HUES6 (cell line): ENCODE measurements at regions not wholly inside any gene's neighbourhood (a gene's known extent, or its start where the extent isn't known, plus 50 kb on each side); places are given as distances from the start of the nearest gene placed in this dataset.
"Not testable (repeated sequence)": the region's sequence is repeated elsewhere in the genome, so short reads cannot be mapped to it uniquely, and the experiment has no call there.

Experiments used
- H3K27ac ChIP-seq: 2 replicates; pipeline ENCODE4 v1.7.0; 2013; ENCODE audit warnings: low read depth, mild to moderate bottlenecking, low read length, inconsistent platforms
- H3K27me3 ChIP-seq: 2 replicates; pipeline ENCODE4 v1.6.1; 2013; ENCODE audit warnings: low read length; ENCODE audit not compliant: control insufficient read depth, insufficient read depth
- H3K36me3 ChIP-seq: 2 replicates; pipeline ENCODE4 v1.6.1; 2013; ENCODE audit warnings: low read length; ENCODE audit not compliant: control insufficient read depth, insufficient read depth
- H3K4me1 ChIP-seq: 2 replicates; pipeline ENCODE4 v1.6.1; 2013; ENCODE audit warnings: low read length; ENCODE audit not compliant: control insufficient read depth, insufficient read depth
- H3K4me3 ChIP-seq: 2 replicates; pipeline ENCODE4 v1.5.1; 2013; ENCODE audit warnings: low read depth, low read length
- H3K9ac ChIP-seq: one replicate; pipeline ENCODE4 v1.6.1; 2013; ENCODE audit warnings: mild to moderate bottlenecking, low read length
- H3K9me3 ChIP-seq: 2 replicates; pipeline ENCODE4 v1.6.1; 2013; ENCODE audit warnings: low read depth, low read length; ENCODE audit not compliant: control insufficient read depth, insufficient read depth

DNA sequence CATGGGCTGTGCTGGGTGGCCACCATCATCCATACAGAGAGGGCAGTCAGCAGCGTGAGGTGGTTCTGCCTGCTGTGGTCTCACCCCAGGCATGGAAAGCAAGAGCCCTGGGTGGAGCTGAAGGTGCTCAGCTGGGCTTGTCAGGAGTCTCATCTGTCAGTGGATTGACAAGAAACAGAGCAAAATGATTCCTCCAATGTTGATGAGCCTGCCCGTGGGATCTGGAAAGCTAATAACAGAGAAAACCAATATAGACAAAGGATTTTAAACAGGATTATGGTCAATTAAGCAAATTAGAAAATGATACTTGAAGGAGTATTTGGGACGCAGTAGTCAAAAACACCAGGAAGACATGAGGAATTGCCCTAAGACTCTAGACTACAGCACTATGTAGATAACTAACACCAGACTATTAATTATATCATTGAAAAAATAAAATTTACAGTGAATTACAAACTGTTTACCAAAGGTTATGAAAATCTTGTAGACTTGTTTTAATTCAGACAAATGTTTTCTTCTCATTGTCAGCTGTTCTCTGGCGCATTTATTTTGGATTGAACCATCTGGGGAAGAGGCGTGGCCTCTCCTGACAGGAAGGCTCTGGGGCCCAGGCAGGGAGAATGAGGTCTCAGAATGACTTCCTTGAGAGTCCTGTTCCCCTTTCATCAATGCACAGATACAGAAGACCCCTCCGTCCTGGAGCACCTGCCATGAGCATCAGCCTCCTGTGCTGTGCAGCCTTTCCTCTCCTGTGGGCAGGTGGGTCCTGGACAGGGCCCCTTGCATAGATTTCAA lies 211.2 kb upstream of the PRSS58 start:
- no peaks in the 10 kb centered on the region for H3K36me3 ChIP-seq
- no peaks in the 10 kb centered on the region for H3K4me1 ChIP-seq
- H3K9ac ChIP-seq: no peak overlapping the region
- H3K27me3 ChIP-seq: no peaks in the 10 kb centered on the region
- H3K27ac ChIP-seq: no peak overlapping the region
- H3K9me3 ChIP-seq: no peaks in the 10 kb centered on the region
- no peak overlapping the region for H3K4me3 ChIP-seq

DNA sequence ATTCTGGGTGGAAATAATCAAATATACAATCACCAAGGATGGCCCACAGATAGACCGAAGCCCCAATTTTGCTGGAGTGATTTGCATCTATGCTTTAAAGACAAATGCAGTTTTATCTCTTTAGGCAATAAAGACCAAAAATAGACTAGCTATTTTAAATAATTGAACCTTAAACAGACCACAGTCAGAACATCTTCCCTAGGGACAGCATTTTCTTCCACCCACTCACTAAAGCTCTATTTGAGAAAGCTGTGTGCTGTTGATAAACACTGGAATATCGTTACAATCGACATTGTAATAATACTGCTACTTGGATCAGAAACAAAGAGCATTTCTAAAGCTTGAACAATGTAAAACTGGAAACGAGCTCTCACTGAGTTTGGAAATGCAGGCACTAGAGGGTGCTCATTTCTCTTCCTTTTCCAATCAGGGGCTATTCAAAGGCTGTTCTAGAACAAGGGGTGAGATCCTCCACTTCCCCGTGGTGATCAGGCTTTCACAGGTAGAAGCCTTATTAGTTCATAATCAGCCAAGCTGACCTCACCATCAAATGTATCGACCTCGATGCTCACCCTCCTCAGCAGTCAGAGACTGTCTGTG lies 209.3 kb upstream of the PRSS58 start:
- H3K36me3 ChIP-seq, H3K4me1 ChIP-seq, H3K27ac ChIP-seq, H3K9ac ChIP-seq, H3K27me3 ChIP-seq, H3K4me3 ChIP-seq, H3K9me3 ChIP-seq: not testable (repeated sequence)

DNA sequence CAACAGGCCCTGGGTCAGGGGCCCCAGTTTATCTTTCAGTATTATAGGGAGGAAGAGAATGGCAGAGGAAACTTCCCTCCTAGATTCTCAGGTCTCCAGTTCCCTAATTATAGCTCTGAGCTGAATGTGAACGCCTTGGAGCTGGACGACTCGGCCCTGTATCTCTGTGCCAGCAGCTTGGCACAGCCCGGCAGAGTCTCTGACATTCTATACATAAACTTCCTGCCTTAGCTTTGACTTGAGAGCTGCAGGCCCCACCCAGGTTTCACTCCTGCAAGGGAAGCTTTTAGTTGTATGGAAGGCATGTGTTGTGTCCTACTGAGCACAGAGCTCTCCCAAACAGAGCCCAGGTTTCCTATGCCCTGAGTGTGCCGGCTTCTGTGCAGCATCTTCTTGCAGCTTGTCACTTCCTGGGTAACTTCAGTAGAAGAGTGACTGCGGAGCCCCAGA lies 205.6 kb upstream of the PRSS58 start:
- Histone ChIP-seq H3K9ac (no peak overlapping the region), H3K4me1 (no peaks in the 10 kb centered on the region), H3K27ac (no peak overlapping the region), H3K36me3 (no peaks in the 10 kb centered on the region), H3K9me3 (no peaks in the 10 kb centered on the region), H3K4me3 (no peak overlapping the region), H3K27me3 (no peaks in the 10 kb centered on the region)

DNA sequence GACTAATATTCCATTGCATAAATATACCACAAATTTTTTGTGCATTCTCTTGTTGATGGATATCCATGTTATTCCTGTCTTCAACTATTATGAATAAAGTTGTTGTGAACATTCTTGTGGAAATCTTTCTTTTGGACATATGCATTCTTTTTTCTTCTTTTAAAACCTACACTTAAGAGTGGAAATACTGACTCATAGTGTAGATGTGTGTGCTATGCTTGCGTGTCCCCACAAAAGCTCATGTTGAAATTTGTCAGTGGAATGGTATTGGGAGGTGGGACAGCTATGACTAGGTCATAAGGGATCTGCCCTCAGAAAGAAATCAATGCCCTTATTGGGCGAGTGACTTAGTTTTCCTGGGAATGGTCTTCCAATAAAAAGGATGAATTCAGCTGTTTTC lies 203.6 kb upstream of the PRSS58 start:
- Histone ChIP-seq H3K36me3 (no peaks in the 10 kb centered on the region), H3K9ac (no peak overlapping the region), H3K4me1 (no peaks in the 10 kb centered on the region), H3K4me3 (no peak overlapping the region), H3K27ac (no peak overlapping the region), H3K27me3 (no peaks in the 10 kb centered on the region), H3K9me3 (no peaks in the 10 kb centered on the region)

DNA sequence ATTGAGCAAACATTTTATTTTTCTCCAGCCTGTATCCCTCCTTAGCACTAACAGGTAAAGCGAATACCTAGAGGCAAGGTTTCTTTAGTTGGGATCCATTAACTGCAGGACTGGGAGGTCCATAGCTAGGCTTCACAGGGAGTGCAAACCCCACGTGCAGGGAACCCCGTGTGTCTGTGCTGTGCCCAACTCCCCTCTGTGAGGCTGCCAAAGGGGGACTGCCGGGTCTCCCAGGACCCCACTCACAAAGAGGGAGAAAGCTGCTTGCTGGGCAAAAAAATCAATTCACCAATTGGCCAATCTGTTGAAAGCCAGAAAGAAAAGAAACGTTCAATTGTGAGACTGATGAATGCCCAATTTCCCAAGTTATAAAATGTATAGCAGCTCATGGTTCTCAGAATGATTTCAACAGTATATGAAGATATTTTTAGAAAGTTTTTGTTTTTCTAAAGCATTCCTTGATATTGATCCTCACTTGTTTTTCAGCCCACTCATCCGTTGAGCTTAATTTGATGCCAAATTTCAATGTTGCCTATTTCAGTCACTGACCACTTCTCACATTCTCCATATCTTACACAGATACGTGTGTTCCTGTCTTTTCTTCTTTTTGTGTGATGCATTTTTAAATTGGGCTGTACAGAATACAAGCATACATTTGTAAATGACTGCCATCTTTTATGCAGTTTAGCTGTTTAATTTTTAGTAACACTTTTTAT lies 202.7 kb upstream of the PRSS58 start:
- Histone ChIP-seq H3K9me3 (no peaks in the 10 kb centered on the region), H3K9ac (no peak overlapping the region), H3K27me3 (no peaks in the 10 kb centered on the region), H3K27ac (no peak overlapping the region), H3K36me3 (no peaks in the 10 kb centered on the region), H3K4me1 (no peaks in the 10 kb centered on the region), H3K4me3 (no peak overlapping the region)

DNA sequence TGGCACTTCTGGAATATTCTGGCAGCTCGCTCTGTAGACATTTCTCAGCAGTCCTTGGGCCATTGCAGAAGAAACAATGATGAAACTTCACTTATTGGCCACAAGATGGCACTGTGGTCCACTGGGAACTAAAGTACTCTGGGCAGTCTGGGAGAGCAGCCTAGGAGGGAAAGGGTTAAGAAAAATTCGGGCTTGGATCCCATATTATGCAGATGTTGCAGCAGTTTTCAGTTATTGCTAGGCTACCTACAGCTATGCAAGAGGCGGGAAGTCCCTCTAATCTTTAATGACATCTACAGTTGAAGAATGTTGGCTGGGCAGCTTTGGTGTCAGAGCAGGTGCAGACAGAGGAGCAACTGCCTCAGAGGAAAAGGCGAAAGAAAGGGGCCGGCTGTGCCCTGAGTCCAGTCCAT lies 201.7 kb upstream of the PRSS58 start:
- Histone ChIP-seq H3K27me3 (no peaks in the 10 kb centered on the region), H3K9ac (no peak overlapping the region), H3K27ac (no peak overlapping the region), H3K4me3 (no peak overlapping the region), H3K9me3 (no peaks in the 10 kb centered on the region), H3K36me3 (no peaks in the 10 kb centered on the region), H3K4me1 (no peaks in the 10 kb centered on the region)

DNA sequence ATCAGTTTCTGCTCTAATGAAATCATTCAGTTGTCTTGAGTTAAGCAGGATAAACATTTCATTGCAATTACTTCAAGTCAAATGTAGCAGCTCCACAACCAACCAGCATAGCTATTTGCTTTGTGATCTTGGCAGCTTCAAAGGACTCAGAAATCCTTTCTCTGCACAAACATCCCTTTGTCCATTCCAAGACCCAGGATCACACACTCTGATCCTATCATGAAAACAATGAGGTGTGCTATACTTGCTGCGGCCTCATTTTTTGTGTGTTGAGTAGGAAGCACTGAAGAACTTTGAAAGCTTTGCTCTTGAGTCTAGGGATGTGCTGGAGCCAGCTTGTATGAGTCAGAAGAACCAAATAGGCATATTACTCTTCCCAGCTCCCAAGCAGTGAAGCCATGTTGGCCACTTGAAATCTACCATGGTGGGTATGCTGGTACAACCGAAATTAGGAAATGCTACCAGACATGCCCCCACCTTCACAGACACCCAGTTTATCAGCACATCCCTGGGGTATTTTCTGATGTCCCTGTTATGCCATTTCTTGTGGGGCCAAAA lies 199.4 kb upstream of the PRSS58 start:
- H3K4me1 ChIP-seq: no peaks in the 10 kb centered on the region
- H3K27ac ChIP-seq: no peak overlapping the region
- no peaks in the 10 kb centered on the region for H3K27me3 ChIP-seq
- H3K4me3 ChIP-seq: no peak overlapping the region
- no peaks in the 10 kb centered on the region for H3K9me3 ChIP-seq
- no peak overlapping the region for H3K9ac ChIP-seq
- no peaks in the 10 kb centered on the region for H3K36me3 ChIP-seq

DNA sequence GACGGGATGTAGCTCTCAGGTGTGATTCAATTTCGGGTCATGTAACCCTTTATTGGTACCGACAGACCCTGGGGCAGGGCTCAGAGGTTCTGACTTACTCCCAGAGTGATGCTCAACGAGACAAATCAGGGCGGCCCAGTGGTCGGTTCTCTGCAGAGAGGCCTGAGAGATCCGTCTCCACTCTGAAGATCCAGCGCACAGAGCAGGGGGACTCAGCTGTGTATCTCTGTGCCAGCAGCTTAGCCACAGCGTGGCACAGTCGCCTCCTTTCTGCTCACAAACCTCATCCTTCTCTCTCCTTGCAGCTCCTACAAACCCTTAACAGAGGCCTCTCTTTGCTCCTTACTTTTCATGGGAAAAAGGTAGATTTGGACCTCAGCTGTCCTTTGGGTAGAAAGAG lies 197.5 kb upstream of the PRSS58 start:
- Histone ChIP-seq H3K9ac (no peak overlapping the region), H3K27me3 (no peaks in the 10 kb centered on the region), H3K4me1 (no peaks in the 10 kb centered on the region), H3K9me3 (no peaks in the 10 kb centered on the region), H3K4me3 (no peak overlapping the region), H3K36me3 (no peaks in the 10 kb centered on the region), H3K27ac (no peak overlapping the region)

DNA sequence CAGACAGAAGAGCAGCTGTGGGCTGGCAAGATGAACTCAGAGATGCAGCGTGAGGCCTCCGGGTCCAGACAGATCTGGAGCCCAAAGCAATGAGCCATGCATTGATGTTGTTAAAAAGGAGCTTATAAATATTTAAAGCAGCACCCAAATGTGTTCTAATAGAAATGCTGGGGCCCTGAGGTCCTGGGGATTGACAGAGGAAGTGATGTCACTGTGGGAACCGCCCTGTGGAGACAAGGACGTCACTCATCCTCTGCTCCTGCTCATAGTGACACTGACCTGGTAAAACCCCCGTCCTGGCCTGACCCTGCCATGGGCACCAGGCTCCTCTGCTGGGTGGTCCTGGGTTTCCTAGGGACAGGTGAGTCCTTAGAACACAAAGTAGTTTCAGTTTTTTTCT lies 197.0 kb upstream of the PRSS58 start:
- Histone ChIP-seq H3K9me3 (no peaks in the 10 kb centered on the region), H3K27ac (no peak overlapping the region), H3K9ac (no peak overlapping the region), H3K4me1 (no peaks in the 10 kb centered on the region), H3K36me3 (no peaks in the 10 kb centered on the region), H3K27me3 (no peaks in the 10 kb centered on the region), H3K4me3 (no peak overlapping the region)

DNA sequence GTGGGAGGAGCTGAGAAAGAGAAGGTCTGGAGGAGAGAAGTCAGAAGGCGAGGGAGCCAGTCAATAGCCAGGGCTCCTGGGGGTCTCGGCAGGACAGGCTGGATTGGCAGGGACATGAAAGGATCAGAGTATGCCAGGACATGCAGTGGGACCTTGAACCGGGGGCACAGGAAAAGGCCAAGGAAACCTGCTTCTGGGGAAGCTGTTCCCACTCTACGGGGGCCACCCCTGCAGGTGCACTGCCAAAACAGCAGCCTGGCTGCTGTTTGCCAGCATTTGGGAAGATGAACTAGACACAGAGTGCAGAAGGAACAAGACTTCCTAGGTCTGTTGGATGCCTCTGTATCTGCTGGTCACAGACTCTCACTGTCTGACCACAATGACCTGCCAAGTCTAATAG lies 194.9 kb upstream of the PRSS58 start:
- no peaks in the 10 kb centered on the region for H3K9me3 ChIP-seq
- H3K9ac ChIP-seq: no peak overlapping the region
- H3K27ac ChIP-seq: no peak overlapping the region
- H3K27me3 ChIP-seq: no peaks in the 10 kb centered on the region
- no peak overlapping the region for H3K4me3 ChIP-seq
- H3K36me3 ChIP-seq: no peaks in the 10 kb centered on the region
- H3K4me1 ChIP-seq: no peaks in the 10 kb centered on the region

DNA sequence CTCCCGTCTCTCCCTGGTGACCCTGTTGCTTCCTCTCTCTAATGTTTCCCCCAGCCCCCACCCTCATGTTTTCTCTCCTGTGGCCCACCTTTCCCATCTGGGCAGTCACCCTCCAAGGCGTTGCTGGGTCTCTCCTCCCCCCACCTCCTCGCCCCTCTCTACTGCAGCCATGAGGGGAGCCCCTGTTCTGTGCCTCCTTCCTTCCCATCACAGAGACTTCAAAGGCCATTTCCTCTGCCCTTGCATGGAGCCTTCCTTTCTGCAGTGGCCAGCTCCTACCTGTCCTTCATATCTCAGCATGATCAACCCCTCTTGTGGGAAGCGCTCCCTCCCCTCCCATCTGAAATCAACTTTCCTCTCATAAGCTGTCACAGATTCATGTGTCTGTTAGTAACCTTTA lies 194.0 kb upstream of the PRSS58 start:
- H3K9ac ChIP-seq: no peak overlapping the region
- H3K27ac ChIP-seq: no peak overlapping the region
- no peak overlapping the region for H3K4me3 ChIP-seq
- H3K36me3 ChIP-seq: no peaks in the 10 kb centered on the region
- H3K4me1 ChIP-seq: no peaks in the 10 kb centered on the region
- no peaks in the 10 kb centered on the region for H3K27me3 ChIP-seq
- H3K9me3 ChIP-seq: no peaks in the 10 kb centered on the region
